Cardiac fibroblast (primary cell): ENCODE measurements at regions not wholly inside any gene's neighbourhood (a gene's known extent, or its start where the extent isn't known, plus 50 kb on each side); places are given as distances from the start of the nearest gene placed in this dataset.
A peak's percentile ranks its signal among the peaks of the same experiment; 100 is the strongest.
"Not testable (repeated sequence)": the region's sequence is repeated elsewhere in the genome, so short reads cannot be mapped to it uniquely, and the experiment has no call there.

Experiments
- DNase-seq, 2 donors: peaks; one replicate each; pipeline versions ENCODE4 v3.0.0 to v3.0.0-alpha.2; 2010; ENCODE audit warnings: low read depth in 2 of 2
- H3K4me3 ChIP-seq, 2 donors: replicated peaks in 1 of 2; 1 replicate in 1 of 2; 2 replicates in 1 of 2; pipeline ENCODE4 v1.5.1; 2011; ENCODE audit warnings: low read depth in 2 of 2, low read length in 2 of 2, mild to moderate bottlenecking in 2 of 2, moderate library complexity in 1 of 2
- TF ChIP-seq, protein P1 (sequence below): IDR thresholded peaks from one replicate; pipeline ENCODE4 v1.5.1; 2011; ENCODE audit warnings: low read depth, mild to moderate bottlenecking, low read length, inconsistent platforms

DNA sequence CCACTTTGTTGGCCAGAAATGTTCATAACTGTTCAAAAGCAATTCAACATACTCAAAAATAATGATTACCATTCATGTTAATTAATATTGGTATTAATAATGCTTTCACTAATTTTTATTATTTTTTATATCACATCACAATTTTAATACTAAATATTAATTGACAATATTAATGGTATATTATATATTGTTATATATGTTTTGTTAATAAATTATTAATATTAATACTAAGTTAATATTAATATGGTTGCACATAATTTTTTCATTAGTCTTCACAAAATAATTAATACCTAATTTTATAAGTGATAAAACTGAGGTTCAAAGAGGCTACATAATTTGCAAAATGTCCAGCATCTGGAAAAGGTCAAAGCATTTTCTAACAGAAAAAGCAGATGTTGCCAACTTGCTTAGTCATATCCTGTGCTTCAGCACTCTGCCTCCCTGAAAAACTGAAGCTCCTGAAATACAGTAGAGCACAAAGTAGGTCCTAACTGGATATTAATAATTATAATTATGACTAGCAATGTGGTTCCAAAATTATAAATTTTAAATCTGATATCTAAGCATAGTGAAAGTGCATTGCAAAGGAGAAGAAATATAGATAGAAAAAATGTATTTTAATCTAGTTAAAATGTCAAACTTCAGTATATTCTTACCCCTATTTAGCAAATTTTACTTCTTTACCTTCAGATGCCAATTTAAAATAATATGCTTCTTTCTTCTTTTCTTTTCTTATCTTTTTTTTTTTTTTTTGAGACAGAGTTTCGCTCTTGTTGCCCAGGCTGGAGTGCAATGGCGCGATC lies 123.2 kb upstream of the TNFSF4 start:
- TF ChIP-seq, protein P1, sequence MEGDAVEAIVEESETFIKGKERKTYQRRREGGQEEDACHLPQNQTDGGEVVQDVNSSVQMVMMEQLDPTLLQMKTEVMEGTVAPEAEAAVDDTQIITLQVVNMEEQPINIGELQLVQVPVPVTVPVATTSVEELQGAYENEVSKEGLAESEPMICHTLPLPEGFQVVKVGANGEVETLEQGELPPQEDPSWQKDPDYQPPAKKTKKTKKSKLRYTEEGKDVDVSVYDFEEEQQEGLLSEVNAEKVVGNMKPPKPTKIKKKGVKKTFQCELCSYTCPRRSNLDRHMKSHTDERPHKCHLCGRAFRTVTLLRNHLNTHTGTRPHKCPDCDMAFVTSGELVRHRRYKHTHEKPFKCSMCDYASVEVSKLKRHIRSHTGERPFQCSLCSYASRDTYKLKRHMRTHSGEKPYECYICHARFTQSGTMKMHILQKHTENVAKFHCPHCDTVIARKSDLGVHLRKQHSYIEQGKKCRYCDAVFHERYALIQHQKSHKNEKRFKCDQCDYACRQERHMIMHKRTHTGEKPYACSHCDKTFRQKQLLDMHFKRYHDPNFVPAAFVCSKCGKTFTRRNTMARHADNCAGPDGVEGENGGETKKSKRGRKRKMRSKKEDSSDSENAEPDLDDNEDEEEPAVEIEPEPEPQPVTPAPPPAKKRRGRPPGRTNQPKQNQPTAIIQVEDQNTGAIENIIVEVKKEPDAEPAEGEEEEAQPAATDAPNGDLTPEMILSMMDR: no peak
- no peak overlapping the region for H3K4me3 ChIP-seq
- DNase-seq: peak; percentile 74 to 88

DNA sequence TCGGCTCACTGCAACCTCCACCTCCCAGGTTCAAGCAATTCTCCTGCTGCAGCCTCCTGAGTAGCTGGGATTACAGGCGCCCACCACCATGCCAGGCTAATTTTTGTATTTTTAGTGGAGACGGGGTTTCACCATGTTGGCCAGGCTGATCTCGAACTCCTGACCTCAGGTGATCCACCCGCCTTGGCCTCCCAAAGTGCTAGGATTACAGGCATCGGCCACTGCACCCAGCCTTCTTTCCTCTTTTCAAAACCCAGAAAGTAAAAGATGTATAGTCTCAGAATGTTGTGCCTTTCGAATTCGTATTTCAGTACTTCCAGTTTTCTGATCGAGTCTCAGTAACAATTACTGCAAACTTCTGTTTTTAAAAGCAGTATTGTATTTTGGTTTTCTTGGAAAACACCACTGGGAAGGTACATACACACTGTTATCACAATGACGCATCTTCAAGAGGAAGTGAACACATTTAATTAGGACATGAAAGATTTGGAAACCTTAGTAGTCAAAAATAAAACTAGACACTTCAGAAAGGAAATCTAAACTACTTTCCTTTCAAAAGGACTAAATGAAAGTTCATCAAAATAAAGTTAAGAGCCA lies 123.9 kb upstream of the TNFSF4 start:
- peak in 1 of 2 donors; percentile 70 for DNase-seq
- not testable (repeated sequence) for H3K4me3 ChIP-seq

DNA sequence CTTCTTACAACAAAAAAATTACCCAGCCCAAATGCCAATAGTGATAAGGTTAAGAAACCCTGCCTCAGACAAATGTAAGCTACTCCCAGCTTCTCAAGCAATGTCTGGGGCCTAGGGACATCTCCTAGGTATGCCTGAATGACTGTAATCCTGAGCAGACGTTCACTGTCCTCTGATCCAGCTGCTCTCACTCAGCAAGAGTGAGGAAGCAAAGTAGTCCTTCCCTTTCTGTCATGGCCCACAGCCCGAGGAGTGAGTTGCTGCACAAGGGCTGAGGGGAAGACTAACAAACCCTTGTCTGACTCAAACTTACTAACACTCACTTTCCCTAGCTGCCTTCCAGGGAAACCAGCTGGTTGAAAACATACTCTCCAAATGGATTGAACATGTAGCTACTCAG lies 124.9 kb upstream of the TNFSF4 start:
- DNase-seq: peak; percentile 45 to 87
- no peak overlapping the region for H3K4me3 ChIP-seq
- TF ChIP-seq, protein P1: no peak

DNA sequence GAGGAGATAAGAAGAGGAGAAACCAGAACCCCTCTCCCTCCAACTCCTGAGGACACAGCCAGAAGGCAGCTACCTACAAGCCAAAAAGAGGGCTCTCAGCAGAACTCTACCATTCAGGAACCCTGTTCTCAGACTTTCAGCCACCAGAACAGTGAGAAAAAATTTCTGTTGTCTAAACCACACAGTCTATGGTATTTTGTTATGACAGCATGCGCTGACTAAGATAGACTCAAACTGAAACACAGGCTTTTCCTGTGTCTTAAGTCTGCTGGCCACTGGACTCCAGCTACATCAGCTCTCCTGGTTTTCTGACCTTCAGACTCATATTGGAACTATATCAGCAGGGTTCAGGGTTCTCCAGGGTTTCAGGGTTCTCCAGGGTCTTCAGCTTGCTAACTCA lies 126.5 kb upstream of the TNFSF4 start:
- TF ChIP-seq, protein P1: no peak
- peak in 1 of 2 donors; percentile 66 for DNase-seq
- no peak overlapping the region for H3K4me3 ChIP-seq

DNA sequence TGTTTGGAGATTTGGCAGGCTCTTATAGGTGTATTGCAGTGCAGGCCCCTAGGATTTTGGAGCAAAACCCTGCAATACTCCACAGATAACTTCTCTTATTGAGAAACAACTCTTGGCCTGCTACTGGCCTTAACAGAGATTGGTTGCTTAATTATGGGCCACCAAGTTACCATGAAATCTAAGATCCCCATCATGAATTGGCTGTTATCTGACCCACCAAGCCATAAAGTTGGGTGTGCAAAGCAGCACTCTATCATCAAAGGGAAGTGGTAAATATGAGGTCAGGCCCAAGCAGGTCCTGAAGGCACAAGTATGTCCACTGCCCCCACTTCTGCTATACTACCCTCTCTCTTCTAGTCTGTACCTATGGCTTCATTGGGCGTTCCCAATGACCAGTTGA lies 130.0 kb upstream of the TNFSF4 start:
- TF ChIP-seq, protein P1: no peak

DNA sequence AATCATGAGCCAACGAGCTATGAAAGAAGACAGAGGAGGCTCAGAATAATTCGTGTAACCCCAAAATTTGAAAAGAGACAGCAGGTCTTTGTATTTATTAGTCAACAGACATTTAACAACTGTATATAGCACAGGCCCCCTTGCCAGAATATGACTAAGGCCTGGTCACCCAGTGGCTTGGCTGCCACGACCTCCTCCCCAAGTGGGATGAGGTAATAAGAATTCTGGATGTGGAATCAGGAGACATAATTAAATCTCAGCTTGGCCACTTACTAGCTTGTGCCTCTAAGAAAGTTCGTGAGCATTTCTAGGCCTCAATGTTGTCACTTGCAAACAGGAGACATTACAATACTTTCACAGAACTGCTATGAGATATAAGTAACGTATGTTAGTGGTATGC lies 134.2 kb upstream of the TNFSF4 start:
- H3K4me3 ChIP-seq: no peak overlapping the region
- TF ChIP-seq, protein P1: no peak
- DNase-seq: peak; percentile 53 to 62

More for the DNA sequence above, 130.0 kb upstream of the TNFSF4 start:
- H3K4me3 ChIP-seq: no peak overlapping the region
- DNase-seq: no peak

DNA sequence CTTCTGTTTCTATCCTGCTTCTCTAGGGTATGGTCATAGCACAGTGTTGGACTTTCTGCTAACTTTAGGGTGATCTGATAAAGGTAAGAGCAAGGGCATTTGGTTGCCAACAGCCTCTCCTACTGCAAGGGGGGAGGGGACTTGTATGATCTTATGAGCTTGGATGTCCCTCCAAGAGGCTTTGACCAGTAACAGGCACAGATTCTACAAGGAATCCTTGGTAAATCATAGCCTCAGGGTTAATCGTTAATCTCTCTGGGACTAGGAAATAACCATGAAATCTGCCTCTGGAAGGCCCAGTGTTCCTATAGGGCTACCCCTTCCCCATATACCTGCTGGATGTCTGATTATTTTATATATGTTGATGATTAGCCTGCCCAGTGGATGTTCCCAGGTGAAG lies 134.8 kb upstream of the TNFSF4 start:
- TF ChIP-seq, protein P1: no peak
- DNase-seq: no peak
- no peak overlapping the region for H3K4me3 ChIP-seq
